ENCODE measurements at regions not wholly inside any gene's neighbourhood (a gene's known extent, or its start where the extent isn't known, plus 50 kb on each side); places are given as distances from the start of the nearest gene placed in this dataset.

GRCh38 chr2:186907897-186908296 is 58.9 kb upstream of the ZSWIM2 start:
- TF ChIP-seq, protein P1, sequence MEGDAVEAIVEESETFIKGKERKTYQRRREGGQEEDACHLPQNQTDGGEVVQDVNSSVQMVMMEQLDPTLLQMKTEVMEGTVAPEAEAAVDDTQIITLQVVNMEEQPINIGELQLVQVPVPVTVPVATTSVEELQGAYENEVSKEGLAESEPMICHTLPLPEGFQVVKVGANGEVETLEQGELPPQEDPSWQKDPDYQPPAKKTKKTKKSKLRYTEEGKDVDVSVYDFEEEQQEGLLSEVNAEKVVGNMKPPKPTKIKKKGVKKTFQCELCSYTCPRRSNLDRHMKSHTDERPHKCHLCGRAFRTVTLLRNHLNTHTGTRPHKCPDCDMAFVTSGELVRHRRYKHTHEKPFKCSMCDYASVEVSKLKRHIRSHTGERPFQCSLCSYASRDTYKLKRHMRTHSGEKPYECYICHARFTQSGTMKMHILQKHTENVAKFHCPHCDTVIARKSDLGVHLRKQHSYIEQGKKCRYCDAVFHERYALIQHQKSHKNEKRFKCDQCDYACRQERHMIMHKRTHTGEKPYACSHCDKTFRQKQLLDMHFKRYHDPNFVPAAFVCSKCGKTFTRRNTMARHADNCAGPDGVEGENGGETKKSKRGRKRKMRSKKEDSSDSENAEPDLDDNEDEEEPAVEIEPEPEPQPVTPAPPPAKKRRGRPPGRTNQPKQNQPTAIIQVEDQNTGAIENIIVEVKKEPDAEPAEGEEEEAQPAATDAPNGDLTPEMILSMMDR (IDR thresholded peaks at IDR 0.05; ENCODE audit: borderline replicate concordance, extremely low read depth, insufficient read depth): no peak
- H3K9me3 ChIP-seq (ENCODE audit: control insufficient read depth in 2 of 3, insufficient read depth in 1 of 3, low read length in 3 of 3): no peaks in the 10 kb centered on the region
- no peak overlapping the region for H3K9ac ChIP-seq (ENCODE audit: low read length in 3 of 3)
- no peaks in the 10 kb centered on the region for H3K27me3 ChIP-seq (ENCODE audit: control insufficient read depth, insufficient read depth, low read length)
- H3K27ac ChIP-seq (ENCODE audit: low read depth in 2 of 2, low read length in 2 of 2): no peak overlapping the region
- H3K36me3 ChIP-seq (ENCODE audit: control insufficient read depth in 2 of 3, insufficient read depth in 3 of 3, low read length in 3 of 3): no peaks in the 10 kb centered on the region
- intact Hi-C loops (cut with DNase I): no loop called here
- no peaks in the 10 kb centered on the region for H3K4me1 ChIP-seq (ENCODE audit: control insufficient read depth in 2 of 3, insufficient read depth in 2 of 3, low read depth in 1 of 3, low read length in 3 of 3)
- DNase-seq (no peak), FAIRE-seq (no peak)
- H3K4me3 ChIP-seq (ENCODE audit: low read length in 3 of 3): no peak overlapping the region

DNA sequence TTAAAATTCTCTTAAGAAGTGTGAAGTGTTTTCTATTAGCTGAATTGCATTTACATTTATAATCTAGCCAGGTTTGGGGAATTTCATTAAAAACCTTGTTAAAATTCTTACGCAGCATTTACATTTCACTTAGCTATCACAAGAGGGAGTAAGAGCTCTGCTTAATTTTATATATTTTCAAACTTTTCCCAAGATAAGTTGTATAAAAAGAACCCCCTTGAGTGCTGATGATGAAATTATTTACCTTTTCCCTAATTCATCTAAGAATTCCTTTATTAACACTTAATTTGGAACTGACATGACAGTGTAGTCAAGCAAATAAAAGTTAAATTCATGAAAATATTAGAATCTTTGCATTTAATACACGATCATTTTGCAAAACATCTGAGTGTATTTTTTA is 54.2 kb upstream of the ZSWIM2 start:
- H3K4me1 ChIP-seq (ENCODE audit: control insufficient read depth in 2 of 3, insufficient read depth in 2 of 3, low read depth in 1 of 3, low read length in 3 of 3): no peaks in the 10 kb centered on the region
- no peaks in the 10 kb centered on the region for H3K9me3 ChIP-seq (ENCODE audit: control insufficient read depth in 2 of 3, insufficient read depth in 1 of 3, low read length in 3 of 3)
- no peaks in the 10 kb centered on the region for H3K27me3 ChIP-seq (ENCODE audit: control insufficient read depth, insufficient read depth, low read length)
- H3K9ac ChIP-seq (ENCODE audit: low read length in 3 of 3): no peak overlapping the region
- peak in 1 of 5 donors; percentile 38 for DNase-seq
- intact Hi-C loops (cut with DNase I): no loop called here
- no peaks in the 10 kb centered on the region for H3K36me3 ChIP-seq (ENCODE audit: control insufficient read depth in 2 of 3, insufficient read depth in 3 of 3, low read length in 3 of 3)
- H3K27ac ChIP-seq (ENCODE audit: low read depth in 2 of 2, low read length in 2 of 2): no peak overlapping the region
- FAIRE-seq: peak; percentile 72
- no peak overlapping the region for H3K4me3 ChIP-seq (ENCODE audit: low read length in 3 of 3)
- TF ChIP-seq, protein P1 (IDR thresholded peaks at IDR 0.05; ENCODE audit: borderline replicate concordance, extremely low read depth, insufficient read depth): no peak

Measured in kidney (tissue), 13 donors.